ENCODE measurements at regions not wholly inside any gene's neighbourhood (a gene's known extent, or its start where the extent isn't known, plus 50 kb on each side); places are given as distances from the start of the nearest gene placed in this dataset.

DNA sequence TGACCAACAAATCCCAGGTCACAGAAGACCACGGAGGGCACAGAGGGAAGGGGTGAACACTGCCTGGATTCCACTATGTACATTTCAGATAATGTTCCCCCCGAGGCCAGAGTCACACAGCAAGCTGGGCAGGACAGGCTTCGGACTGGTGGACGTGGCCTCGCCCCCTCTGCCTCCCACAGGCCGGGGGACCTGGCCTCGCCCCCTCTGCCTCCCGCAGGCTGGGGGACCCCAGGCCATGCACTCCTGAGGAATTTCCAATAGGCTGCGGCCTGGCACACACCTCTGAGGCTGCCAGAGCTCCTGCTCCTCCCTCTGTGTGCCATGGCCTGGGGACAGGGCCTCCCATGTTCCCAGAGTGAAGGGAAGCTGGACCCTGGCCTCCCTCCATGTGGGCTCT lies 1352.8 kb downstream of the BRD1 start:
- no peaks in the 10 kb centered on the region for H3K27me3 ChIP-seq (ENCODE audit: control insufficient read depth, insufficient read depth, low read length)
- peaks cover 21% of the 10 kb centered on the region; the same call in 1 of the 2 replicates for H3K9me3 ChIP-seq (ENCODE audit: control insufficient read depth, insufficient read depth, low read length)
- no peak overlapping the region for H3K4ac ChIP-seq (ENCODE audit: low read depth, low read length)
- ChIA-PET CTCF (no interaction called here), POLR2A (ENCODE audit: unreplicated experiment) (no interaction called here)
- in situ Hi-C loops (cut with MboI; ENCODE audit: low sequenced_read_pairs), result no loop called here
- intact Hi-C loops (cut with micrococcal nuclease), result no loop called here
- H3K79me1 ChIP-seq (ENCODE audit: low read depth in 1 of 2, low read length in 2 of 2), result no peaks in the 10 kb centered on the region
- no peaks in the 10 kb centered on the region for H3K9me1 ChIP-seq (ENCODE audit: insufficient read depth, low read length)
- no peak overlapping the region for H3K9ac ChIP-seq (ENCODE audit: low read depth, low read length)
- no peak overlapping the region for H4K8ac ChIP-seq (ENCODE audit: low read depth in 2 of 2, low read length in 2 of 2)
- no peak overlapping the region for H2BK20ac ChIP-seq (ENCODE audit: low read depth, low read length)
- DNase-seq, result no peak
- TF ChIP-seq CEBPB (IDR thresholded peaks at IDR 0.05; ENCODE audit: low read depth, low read length), result no peak
- no peak for TF ChIP-seq MXI1 (IDR thresholded peaks at IDR 0.05; ENCODE audit: borderline replicate concordance, low read depth, low read length)
- no peak for TF ChIP-seq MAFK (IDR thresholded peaks at IDR 0.05; ENCODE audit: low read depth, low read length)
- TF ChIP-seq BHLHE40 (IDR thresholded peaks at IDR 0.05; ENCODE audit: low read depth, low read length), result no peak
- no peak for TF ChIP-seq RAD21 (IDR thresholded peaks at IDR 0.05; ENCODE audit: low read length)
- TF ChIP-seq RCOR1 (IDR thresholded peaks at IDR 0.05; ENCODE audit: insufficient replicate concordance, low read length), result no peak
- TF ChIP-seq NFE2L2 (IDR thresholded peaks at IDR 0.05; ENCODE audit: low read depth, low read length), result no peak
- no peak for TF ChIP-seq MAZ (IDR thresholded peaks at IDR 0.05; ENCODE audit: borderline replicate concordance, low read depth, low read length)
- no peak for TF ChIP-seq RFX5 (IDR thresholded peaks at IDR 0.05; ENCODE audit: low read depth, low read length)
- TF ChIP-seq FOS (IDR thresholded peaks at IDR 0.05; ENCODE audit: low read depth, low read length), result no peak
- no peak for TF ChIP-seq CTCF (conservative IDR thresholded peaks at IDR 0.05; ENCODE audit: low read depth, low read length)
- no peak for TF ChIP-seq SMC3 (IDR thresholded peaks at IDR 0.05; ENCODE audit: low read depth, low read length)
- TF ChIP-seq POLR2A (IDR thresholded peaks at IDR 0.05; ENCODE audit: low read depth, low read length), result no peak
- TF ChIP-seq USF2 (IDR thresholded peaks at IDR 0.05; ENCODE audit: low read depth, low read length), result no peak
- no peak for TF ChIP-seq ELK1 (IDR thresholded peaks at IDR 0.05; ENCODE audit: borderline replicate concordance, low read depth, low read length)
- no peak overlapping the region for H3K27ac ChIP-seq (ENCODE audit: insufficient read depth, low read length)
- H4K5ac ChIP-seq (ENCODE audit: low read depth, low read length), result no peak overlapping the region
- no peaks in the 10 kb centered on the region for H3K36me3 ChIP-seq (ENCODE audit: control insufficient read depth, insufficient read depth, low read length)
- no peak overlapping the region for H3K23ac ChIP-seq (ENCODE audit: low read depth, low read length)
- no peak overlapping the region for H2AK9ac ChIP-seq (replicated peaks; ENCODE audit: low read depth, low read length, poor library complexity)
- dilution Hi-C loops (cut with HindIII; ENCODE audit: low sequenced_read_pairs, unreplicated experiment), result no loop called here
- no TSS peak for BruUV-seq (replicated peaks)
- no peaks in the 10 kb centered on the region for H4K20me1 ChIP-seq (ENCODE audit: insufficient read depth, low read length)
- no peak overlapping the region for H2AFZ ChIP-seq (replicated peaks; ENCODE audit: low read length, poor library complexity)
- H2BK15ac ChIP-seq (ENCODE audit: low read depth, low read length), result no peak overlapping the region
- H2AK5ac ChIP-seq (ENCODE audit: low read depth, low read length), result no peak overlapping the region
- H3K14ac ChIP-seq (replicated peaks; ENCODE audit: low read depth, low read length), result no peak overlapping the region
- H3K4me2 ChIP-seq (ENCODE audit: low read depth, low read length), result no peak overlapping the region
- no peak overlapping the region for H2BK5ac ChIP-seq (ENCODE audit: low read depth, low read length, poor library complexity, severe bottlenecking)
- H3K4me3 ChIP-seq (ENCODE audit: insufficient read depth, low read depth, low read length), result no peak overlapping the region
- WGBS, 2 experiments (ENCODE audit: extremely low coverage in 2 of 2, insufficient read length in 1 of 2), result 20% methylated on average over 1 of the region's 9 CpGs; no CpG with 5 or more reads in 1 of the 2 experiments
- H3K18ac ChIP-seq (ENCODE audit: low read depth, low read length), result no peak overlapping the region
- H3K56ac ChIP-seq (ENCODE audit: extremely low read depth, insufficient read depth, low read length), result no peak overlapping the region
- H3K4me1 ChIP-seq (ENCODE audit: control insufficient read depth, insufficient read depth, low read length), result no peaks in the 10 kb centered on the region
- H4K91ac ChIP-seq (ENCODE audit: insufficient read depth, low read depth, low read length), result no peak overlapping the region
- ATAC-seq (ENCODE audit: low read depth), result no peak
- no peak overlapping the region for H2BK120ac ChIP-seq (ENCODE audit: low read depth, low read length)

Data from IMR-90 (cell line).